ENCODE measurements at regions not wholly inside any gene's neighbourhood (a gene's known extent, or its start where the extent isn't known, plus 50 kb on each side); places are given as distances from the start of the nearest gene placed in this dataset.

DNA sequence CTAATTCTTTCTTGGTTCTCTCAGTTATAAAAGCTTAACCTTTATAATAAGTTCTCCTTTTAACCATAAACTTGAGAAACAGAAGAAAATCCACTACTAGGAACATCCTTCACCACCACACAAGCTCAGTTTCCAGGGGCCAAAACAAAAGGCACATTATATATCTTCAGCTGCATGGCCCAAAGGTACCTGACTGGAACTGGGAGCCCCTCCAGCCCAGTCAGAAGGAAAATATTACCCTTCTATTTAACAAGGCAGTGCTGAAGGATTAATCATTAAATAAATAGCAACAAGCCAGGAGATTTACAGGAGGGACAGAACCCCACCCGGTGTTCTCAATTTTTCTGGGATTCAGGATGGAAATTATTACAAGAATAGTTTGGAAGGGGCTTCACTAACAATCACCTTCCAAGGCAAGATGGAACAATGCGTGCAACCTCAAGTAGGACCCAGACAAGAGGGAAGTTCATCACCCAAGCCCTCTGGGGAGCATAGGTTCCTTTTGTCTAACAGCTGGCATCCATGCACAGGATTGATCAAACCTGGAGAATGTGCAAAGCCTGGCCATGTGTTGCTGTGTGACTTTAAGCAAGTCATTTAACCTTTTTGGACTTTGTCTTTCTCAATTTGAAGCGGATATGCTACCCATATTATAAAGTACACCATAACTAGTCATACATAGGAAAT, 159.6 kb upstream of the SETBP1 start:
- TF ChIP-seq, protein P1, sequence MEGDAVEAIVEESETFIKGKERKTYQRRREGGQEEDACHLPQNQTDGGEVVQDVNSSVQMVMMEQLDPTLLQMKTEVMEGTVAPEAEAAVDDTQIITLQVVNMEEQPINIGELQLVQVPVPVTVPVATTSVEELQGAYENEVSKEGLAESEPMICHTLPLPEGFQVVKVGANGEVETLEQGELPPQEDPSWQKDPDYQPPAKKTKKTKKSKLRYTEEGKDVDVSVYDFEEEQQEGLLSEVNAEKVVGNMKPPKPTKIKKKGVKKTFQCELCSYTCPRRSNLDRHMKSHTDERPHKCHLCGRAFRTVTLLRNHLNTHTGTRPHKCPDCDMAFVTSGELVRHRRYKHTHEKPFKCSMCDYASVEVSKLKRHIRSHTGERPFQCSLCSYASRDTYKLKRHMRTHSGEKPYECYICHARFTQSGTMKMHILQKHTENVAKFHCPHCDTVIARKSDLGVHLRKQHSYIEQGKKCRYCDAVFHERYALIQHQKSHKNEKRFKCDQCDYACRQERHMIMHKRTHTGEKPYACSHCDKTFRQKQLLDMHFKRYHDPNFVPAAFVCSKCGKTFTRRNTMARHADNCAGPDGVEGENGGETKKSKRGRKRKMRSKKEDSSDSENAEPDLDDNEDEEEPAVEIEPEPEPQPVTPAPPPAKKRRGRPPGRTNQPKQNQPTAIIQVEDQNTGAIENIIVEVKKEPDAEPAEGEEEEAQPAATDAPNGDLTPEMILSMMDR (IDR thresholded peaks at IDR 0.05; ENCODE audit: insufficient read depth, low read length, poor library complexity, severe bottlenecking) = no peak
- TF ChIP-seq EZH2phosphoT487 (conservative IDR thresholded peaks at IDR 0.05; ENCODE audit: low read length) = no peak

Data from SU-DHL-6 (cell line).